ENCODE measurements at regions not wholly inside any gene's neighbourhood (a gene's known extent, or its start where the extent isn't known, plus 50 kb on each side); places are given as distances from the start of the nearest gene placed in this dataset.

DNA sequence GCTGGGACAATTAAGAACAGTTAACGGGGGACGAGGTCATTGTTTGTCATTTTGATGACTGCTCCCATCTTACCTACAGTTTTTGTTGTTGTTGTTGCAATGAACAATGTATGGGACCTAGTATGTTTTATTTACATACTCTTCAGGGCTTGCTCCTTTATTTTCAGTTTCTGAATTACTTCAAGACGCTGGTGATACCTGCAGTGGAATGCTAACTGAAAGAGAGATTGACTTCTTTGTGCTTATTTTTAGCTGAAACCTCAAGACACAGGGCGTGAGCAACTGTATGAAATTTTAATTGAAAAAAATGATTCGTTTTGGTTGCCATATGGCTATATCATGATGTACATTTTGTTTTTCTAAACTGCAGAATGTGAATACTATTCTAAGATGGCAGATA is 297.9 kb downstream of the EDEM1 start:
- DNase-seq: no peak
- Histone ChIP-seq H3K36me3 (no peaks in the 10 kb centered on the region), H3K4me3 (no peak overlapping the region), H3K27me3 (no peaks in the 10 kb centered on the region), H3K9me3 (no peaks in the 10 kb centered on the region), H3K27ac (no peak overlapping the region), H3K4me1 (no peaks in the 10 kb centered on the region)
- intact Hi-C loops (cut with DNase I; ENCODE audit: low total_unique reads): no loop called here
- TF ChIP-seq, protein P1, sequence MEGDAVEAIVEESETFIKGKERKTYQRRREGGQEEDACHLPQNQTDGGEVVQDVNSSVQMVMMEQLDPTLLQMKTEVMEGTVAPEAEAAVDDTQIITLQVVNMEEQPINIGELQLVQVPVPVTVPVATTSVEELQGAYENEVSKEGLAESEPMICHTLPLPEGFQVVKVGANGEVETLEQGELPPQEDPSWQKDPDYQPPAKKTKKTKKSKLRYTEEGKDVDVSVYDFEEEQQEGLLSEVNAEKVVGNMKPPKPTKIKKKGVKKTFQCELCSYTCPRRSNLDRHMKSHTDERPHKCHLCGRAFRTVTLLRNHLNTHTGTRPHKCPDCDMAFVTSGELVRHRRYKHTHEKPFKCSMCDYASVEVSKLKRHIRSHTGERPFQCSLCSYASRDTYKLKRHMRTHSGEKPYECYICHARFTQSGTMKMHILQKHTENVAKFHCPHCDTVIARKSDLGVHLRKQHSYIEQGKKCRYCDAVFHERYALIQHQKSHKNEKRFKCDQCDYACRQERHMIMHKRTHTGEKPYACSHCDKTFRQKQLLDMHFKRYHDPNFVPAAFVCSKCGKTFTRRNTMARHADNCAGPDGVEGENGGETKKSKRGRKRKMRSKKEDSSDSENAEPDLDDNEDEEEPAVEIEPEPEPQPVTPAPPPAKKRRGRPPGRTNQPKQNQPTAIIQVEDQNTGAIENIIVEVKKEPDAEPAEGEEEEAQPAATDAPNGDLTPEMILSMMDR (IDR thresholded peaks at IDR 0.05): no peak
- TF ChIP-seq POLR2A (IDR thresholded peaks at IDR 0.05): no peak

DNA sequence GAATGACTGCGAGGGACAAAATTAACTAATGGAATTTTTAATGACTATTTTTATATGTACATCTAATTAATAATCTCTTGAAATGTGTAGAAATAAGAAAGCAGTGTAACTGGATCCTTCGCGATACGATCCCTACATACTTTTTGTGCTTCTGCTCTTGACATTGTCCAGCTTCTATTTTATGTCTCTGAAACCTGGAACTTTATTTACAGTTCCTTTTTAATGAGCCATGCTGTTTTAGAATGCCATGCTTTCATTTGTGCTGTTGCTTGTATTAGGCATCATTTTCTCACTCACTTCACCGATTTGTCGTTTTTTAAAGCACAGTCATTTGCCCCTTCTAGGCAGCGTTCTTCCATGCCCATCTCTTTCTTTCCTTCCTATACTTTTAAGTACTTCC is 301.3 kb downstream of the EDEM1 start:
- Histone ChIP-seq H3K27me3 (no peaks in the 10 kb centered on the region), H3K9me3 (no peaks in the 10 kb centered on the region), H3K36me3 (no peaks in the 10 kb centered on the region), H3K4me1 (no peaks in the 10 kb centered on the region), H3K4me3 (no peak overlapping the region), H3K27ac (no peak overlapping the region)
- no peak for DNase-seq
- intact Hi-C loops (cut with DNase I; ENCODE audit: low total_unique reads): no loop called here
- TF ChIP-seq POLR2A (IDR thresholded peaks at IDR 0.05): no peak
- TF ChIP-seq, protein P1 (IDR thresholded peaks at IDR 0.05): no peak

GRCh38 chr3:5489536-5489935 is 302.0 kb downstream of the EDEM1 start:
- H3K36me3 ChIP-seq: no peaks in the 10 kb centered on the region
- H3K4me1 ChIP-seq: no peaks in the 10 kb centered on the region
- H3K27ac ChIP-seq: no peak overlapping the region
- no peak overlapping the region for H3K4me3 ChIP-seq
- H3K9me3 ChIP-seq: no peaks in the 10 kb centered on the region
- TF ChIP-seq POLR2A (IDR thresholded peaks at IDR 0.05): no peak
- TF ChIP-seq, protein P1 (IDR thresholded peaks at IDR 0.05): no peak
- no peaks in the 10 kb centered on the region for H3K27me3 ChIP-seq
- DNase-seq: no peak
- intact Hi-C loops (cut with DNase I; ENCODE audit: low total_unique reads): no loop called here

GRCh38 chr3:5494905-5495519 is 307.5 kb downstream of the EDEM1 start:
- Histone ChIP-seq H3K4me1 (no peaks in the 10 kb centered on the region), H3K36me3 (no peaks in the 10 kb centered on the region), H3K9me3 (no peaks in the 10 kb centered on the region), H3K4me3 (no peak overlapping the region), H3K27ac (no peak overlapping the region), H3K27me3 (no peaks in the 10 kb centered on the region)
- TF ChIP-seq POLR2A (IDR thresholded peaks at IDR 0.05): no peak
- TF ChIP-seq, protein P1 (IDR thresholded peaks at IDR 0.05): no peak
- intact Hi-C loops (cut with DNase I; ENCODE audit: low total_unique reads): no loop called here
- no peak for DNase-seq

GRCh38 chr3:5497497-5497896 is 310.0 kb downstream of the EDEM1 start:
- no peak overlapping the region for H3K4me3 ChIP-seq
- TF ChIP-seq, protein P1 (IDR thresholded peaks at IDR 0.05): no peak
- no peak for TF ChIP-seq POLR2A (IDR thresholded peaks at IDR 0.05)
- intact Hi-C loops (cut with DNase I; ENCODE audit: low total_unique reads): no loop called here
- H3K27ac ChIP-seq: no peak overlapping the region
- H3K4me1 ChIP-seq: no peaks in the 10 kb centered on the region
- H3K27me3 ChIP-seq: no peaks in the 10 kb centered on the region
- DNase-seq: no peak
- H3K9me3 ChIP-seq: no peaks in the 10 kb centered on the region
- H3K36me3 ChIP-seq: no peaks in the 10 kb centered on the region
